Fibroblast of peridontal ligament (primary cell): ENCODE measurements at regions not wholly inside any gene's neighbourhood (a gene's known extent, or its start where the extent isn't known, plus 50 kb on each side); places are given as distances from the start of the nearest gene placed in this dataset.

ENCODE experiments used
- DNase-seq: peaks from one replicate; pipeline ENCODE4 v3.0.0-alpha.2; 2010; ENCODE audit errors: extremely low read depth

DNA sequence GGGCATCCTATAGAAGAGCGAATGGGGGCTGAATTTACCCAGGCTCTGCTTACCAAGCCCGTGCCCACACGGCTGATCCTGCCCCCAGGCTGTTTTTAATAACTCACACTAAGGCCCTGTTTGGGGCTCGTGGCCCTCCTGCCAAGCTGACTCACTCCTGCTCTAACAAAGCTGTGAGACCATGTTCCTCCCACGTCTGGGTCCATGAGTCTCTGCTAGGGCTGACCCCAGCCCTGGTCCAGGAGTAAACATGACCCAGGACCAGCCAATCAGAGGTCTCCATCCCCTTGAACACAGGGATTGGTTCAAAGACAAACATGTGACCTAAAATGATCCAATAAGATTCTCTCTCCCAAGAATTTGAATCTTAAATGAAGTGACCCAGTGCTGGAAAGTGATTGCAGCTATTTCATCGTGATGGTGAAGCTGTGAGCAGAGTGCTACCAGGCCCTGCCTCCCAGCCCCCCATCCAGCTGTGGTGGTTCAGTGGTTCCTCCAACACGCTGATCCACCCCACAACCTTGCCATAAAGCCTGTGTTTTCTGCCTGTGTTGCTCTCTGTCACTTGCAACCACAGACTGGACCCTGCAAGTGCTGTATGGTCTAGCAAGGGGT lies 57.2 kb downstream of the C16orf82 start:
- DNase-seq, result no peak

GRCh38 chr16:27127308-27127707 lies 60.6 kb downstream of the C16orf82 start:
- DNase-seq, result peak; percentile 2

- no peak for DNase-seq
These were observed 62.7 kb downstream of the C16orf82 start for GRCh38 chr16:27129401-27129800.

DNA sequence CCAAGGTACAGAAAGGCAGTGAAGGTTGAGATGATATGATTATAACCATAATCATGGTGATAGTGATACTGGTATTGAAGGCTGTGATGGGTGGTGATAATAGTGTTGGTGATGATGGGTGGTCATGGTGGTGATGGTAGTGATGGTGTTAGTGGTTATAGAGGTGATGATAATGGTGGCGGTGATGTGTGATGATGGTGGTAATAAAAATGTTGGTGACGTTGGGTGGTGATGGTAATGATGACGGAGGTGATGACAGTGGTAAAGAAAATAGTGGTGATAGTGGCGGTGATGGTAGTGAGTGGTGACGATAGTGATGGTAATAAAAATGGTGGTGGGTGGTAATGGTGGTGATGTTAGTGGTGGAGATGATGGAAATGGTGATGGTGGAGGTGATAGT lies 65.1 kb upstream of the KDM8 start:
- DNase-seq, result no peak

DNA sequence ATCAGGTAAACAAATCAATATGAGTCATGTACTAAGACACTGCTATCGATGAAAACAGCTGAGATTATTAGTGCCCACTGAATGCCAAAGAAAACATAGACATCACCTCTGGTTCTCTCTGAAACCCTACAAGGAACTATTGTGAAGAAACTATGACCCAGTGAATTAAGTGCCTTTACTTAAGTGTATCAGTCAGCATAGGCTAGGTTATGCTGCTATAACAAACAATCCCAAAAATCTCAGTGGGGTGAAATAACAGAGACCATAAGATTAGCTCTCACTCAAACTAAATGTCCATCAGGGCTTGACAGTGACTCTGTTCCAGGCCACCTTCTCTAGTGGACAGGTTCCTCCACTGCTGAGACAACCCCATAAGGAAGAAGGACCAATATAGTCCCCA lies 57.7 kb upstream of the KDM8 start:
- DNase-seq, result no peak

GRCh38 chr16:27149986-27150385 lies 53.3 kb upstream of the KDM8 start:
- no peak for DNase-seq

DNA sequence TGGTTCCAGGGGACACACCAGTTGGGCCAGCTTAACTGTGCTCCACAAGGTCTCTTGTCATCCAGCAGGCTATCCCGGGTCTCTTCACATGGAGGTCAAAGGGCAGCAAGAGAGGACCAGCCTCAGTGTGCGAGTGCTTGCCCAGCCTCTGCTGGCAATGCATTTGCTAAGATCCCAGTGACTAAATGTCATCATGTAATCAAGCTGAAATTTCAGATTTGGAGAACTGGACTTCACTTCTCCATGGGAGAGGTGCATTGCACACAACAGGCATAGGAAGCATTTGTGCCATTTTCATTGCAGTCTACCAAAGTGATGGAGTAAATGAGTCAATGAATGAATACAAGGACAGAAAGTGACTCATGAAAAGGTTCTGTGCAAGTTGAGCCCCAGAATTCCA lies 51.2 kb upstream of the KDM8 start:
- DNase-seq, result no peak

DNA sequence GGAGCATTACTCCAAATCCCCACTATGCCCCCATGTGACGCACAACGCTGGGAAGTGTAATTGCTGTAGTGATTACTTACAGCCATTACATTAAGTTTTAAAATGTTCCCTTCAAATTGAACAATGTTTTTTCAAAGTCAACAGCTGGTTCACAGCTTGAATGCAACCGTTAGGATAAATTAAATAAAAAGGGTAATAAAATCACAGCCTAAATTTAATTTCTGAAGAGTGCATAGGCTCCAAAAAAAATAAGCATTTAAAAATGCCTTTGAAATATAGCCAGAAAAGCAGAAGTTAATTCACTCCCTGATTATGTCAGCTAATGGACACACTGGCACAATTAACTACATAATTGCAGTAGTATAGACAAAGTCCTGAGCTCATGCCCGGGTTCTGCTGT lies 50.5 kb upstream of the KDM8 start:
- no peak for DNase-seq
